Left hindlimb (tissue), 1 donor: ENCODE measurements at regions not wholly inside any gene's neighbourhood (a gene's known extent, or its start where the extent isn't known, plus 50 kb on each side); places are given as distances from the start of the nearest gene placed in this dataset.
"Not testable (repeated sequence)": the region's sequence is repeated elsewhere in the genome, so short reads cannot be mapped to it uniquely, and the experiment has no call there.

ENCODE experiments used
- DNase-seq: peaks from one replicate; pipeline ENCODE4 v3.0.0-alpha.2; 2018

- DNase-seq, result no peak
Observed at GRCh38 chrX:51155157-51155556, 177.5 kb upstream of the NUDT10 start.

DNA sequence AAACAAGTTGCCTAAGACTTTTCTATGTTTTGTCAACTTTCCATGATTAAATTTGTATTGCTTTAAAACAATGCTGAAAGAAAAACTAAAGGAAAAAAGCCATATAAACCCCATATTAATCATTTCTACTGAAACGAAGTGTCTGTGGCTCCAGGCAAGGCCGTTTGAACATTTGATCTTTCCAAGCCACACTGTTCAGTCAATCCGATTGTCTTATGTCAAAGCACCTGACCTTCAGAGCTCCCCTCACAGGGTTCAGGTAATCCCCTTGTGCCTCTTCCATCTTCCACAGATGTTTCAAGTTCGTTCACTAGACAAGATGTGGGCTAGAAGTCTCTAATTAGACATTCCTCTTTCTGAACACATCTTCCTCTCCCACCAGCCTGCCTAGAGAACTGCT, 177.1 kb upstream of the NUDT10 start:
- DNase-seq, result no peak

- no peak for DNase-seq
Observed at GRCh38 chrX:51158231-51158630, 174.4 kb upstream of the NUDT10 start.

DNA sequence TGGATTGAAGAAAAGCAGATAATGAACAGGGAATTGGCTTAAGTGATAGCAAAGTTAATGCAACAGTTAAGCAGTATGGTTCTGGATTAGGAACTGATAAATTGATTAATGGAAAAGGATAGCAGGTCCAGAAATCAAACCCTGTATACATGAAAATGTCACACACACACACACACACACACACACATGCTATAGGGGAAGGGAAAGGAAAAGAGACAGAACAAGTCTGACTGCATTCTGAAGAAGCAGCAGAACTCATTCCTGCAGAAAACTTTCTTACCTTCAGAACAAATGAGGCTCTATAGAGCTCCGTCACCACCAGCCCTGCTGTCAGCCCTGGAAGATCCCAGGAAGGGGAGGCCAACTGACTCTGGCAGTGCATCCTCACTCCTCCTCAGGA, 173.2 kb upstream of the NUDT10 start:
- DNase-seq, result not testable (repeated sequence)

DNA sequence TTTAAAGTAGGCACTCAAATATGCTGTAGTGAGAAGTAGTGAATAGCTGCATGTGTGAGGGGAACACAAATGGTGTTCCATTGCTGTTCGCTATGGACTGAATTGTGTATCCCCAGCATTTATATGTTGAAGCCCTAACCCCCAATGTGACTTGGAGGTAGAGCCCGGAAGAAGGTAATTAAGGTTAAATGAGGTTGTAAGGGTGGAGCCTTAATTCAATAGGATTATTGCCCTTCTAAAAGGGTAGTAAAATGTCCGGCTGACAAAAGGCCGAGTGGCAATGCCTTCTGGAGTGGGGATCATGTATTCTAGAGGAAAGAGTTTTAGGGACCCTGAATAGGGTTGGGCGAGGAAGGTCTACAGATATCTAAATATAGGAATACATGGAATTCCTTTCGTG, 168.9 kb upstream of the NUDT10 start:
- DNase-seq, result no peak

- not testable (repeated sequence) for DNase-seq
Observed at GRCh38 chrX:51178356-51178900, 154.2 kb upstream of the NUDT10 start.

- not testable (repeated sequence) for DNase-seq
Observed at GRCh38 chrX:51179805-51180204, 152.8 kb upstream of the NUDT10 start.

- no peak for DNase-seq
Observed at GRCh38 chrX:51182545-51182944, 150.1 kb upstream of the NUDT10 start.

DNA sequence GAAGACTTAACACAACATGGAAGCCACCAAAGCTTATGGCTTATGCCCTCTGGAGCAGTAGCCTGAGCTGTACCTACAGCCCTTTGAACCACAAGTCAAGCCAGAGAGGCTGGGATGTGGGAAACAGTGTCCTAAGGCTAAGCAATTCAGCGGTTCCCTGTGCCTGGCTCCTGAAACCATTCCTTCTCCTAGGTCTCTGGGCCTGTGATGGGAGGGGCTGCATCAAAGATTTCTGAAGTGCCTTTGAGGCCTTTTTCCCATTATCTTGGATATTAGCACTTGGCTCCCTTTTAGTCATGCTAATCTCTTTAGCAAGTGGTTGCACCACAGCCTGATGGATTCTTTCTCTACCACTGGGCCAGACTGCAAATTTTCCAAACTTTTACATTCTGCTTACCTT, 140.5 kb upstream of the NUDT10 start:
- DNase-seq, result no peak

- no peak for DNase-seq
Observed at GRCh38 chrX:51215266-51215665, 117.4 kb upstream of the NUDT10 start.

DNA sequence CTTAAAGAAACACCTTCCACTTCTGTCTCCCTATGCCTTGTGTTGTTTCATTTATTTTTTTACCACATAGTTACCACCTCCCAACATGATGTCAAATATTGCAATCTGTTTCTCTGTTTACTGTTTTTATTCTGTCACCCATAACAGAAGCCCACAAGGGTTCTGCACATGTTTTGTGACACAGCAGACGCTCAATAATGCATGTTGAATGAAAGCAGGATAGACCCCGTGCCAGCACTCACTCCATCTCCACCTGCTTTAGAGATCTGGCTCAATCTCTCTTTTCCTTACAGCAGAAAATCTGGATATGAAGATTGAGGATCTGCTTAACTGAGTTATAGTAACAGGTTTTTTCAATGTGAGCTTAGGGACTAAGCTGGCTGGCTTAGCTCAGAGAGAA, 116.8 kb upstream of the NUDT10 start:
- no peak for DNase-seq

- DNase-seq, result no peak
Observed at GRCh38 chrX:51242212-51242611, 90.4 kb upstream of the NUDT10 start.

- DNase-seq, result no peak
Observed at GRCh38 chrX:51257490-51257889, 75.1 kb upstream of the NUDT10 start.

GRCh38 chrX:51262271-51262670, 70.4 kb upstream of the NUDT10 start:
- DNase-seq, result not testable (repeated sequence)

- DNase-seq, result no peak
Observed at GRCh38 chrX:51272638-51273037, 60.0 kb upstream of the NUDT10 start.

DNA sequence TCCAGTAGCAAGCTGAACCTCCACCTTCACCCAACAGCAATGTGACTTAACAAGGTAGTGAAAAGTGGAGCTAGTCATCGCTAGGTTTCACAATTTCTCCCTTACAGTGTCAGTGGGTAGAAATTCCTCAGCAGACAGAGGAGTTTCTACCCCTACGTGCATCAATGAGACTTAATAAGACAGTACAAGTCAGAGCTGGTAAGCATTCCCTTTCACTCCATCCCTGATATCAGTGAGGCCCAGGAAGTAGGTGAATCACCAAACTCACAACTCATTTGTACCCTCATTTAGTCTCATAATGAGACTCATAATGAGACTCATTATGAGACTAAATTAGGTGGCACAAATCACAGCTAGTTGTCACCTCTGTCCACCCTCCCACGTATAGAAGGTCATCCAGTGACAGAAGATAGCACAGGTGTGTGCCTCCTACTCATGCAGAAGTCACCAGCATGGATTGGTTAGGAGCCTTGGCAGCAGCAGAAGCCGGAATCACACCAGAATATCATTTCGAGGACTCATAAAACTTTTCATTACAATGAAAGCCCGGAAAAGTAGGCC, 50.8 kb upstream of the NUDT10 start:
- no peak for DNase-seq
